Panc1 (cell line): ENCODE measurements at regions not wholly inside any gene's neighbourhood (a gene's known extent, or its start where the extent isn't known, plus 50 kb on each side); places are given as distances from the start of the nearest gene placed in this dataset.

Experiments used
- CTCF ChIP-seq: fragments of 450-650 bp; IDR thresholded peaks from 2 replicates; pipeline ENCODE4 v1.5.1; 2017; ENCODE audit warnings: mild to moderate bottlenecking
- POLR2AphosphoS5 ChIP-seq: IDR thresholded peaks from 2 replicates; pipeline ENCODE4 v1.6.1; 2012; ENCODE audit warnings: mild to moderate bottlenecking, low read depth, low read length, moderate library complexity
- SIN3A ChIP-seq: IDR thresholded peaks from 2 replicates; pipeline ENCODE4 v1.6.1; 2012; ENCODE audit warnings: low read depth, mild to moderate bottlenecking, low read length, moderate library complexity, borderline replicate concordance; ENCODE audit not compliant: insufficient read depth

GRCh38 chr16:65522412-65522811 is 400.5 kb upstream of the CDH11 start:
- TF ChIP-seq CTCF, result no peak
- no peak for TF ChIP-seq SIN3A
- TF ChIP-seq POLR2AphosphoS5, result no peak
